K562 (cell line): ENCODE measurements at regions not wholly inside any gene's neighbourhood (a gene's known extent, or its start where the extent isn't known, plus 50 kb on each side); places are given as distances from the start of the nearest gene placed in this dataset.

Source experiments
- BCL6 ChIP-seq: fragments of 250-450 bp; sonication (Bioruptor Pico); IDR thresholded peaks from 2 replicates; pipeline ENCODE4 v1.4.0; 2020
- BMI1 ChIP-seq: fragments of 150-350 bp; IDR thresholded peaks from 2 replicates; pipeline ENCODE4 v1.6.1; 2014; ENCODE audit warnings: low read length
- CBFA2T3 ChIP-seq: fragments of 450-650 bp; IDR thresholded peaks from 2 replicates; pipeline ENCODE4 v1.6.1; 2017
- CHD4 ChIP-seq: fragments of 200-600 bp; sonication (generic); IDR thresholded peaks from 3 replicates; pipeline ENCODE4 v1.6.1; 2012; ENCODE audit warnings: low read depth, mild to moderate bottlenecking, mixed read lengths, low read length, inconsistent platforms; ENCODE audit not compliant: insufficient read depth, insufficient replicate concordance, poor library complexity, severe bottlenecking
- CREB1 ChIP-seq, 2 experiments: sonication (generic) in 1 of 2; formaldehyde crosslinking in 1 of 2; IDR thresholded peaks; 2 replicates each; pipeline versions ENCODE4 v1.6.1 to v1.8.0; 2012 to 2022; ENCODE audit warnings: inconsistent platforms in 1 of 2, mild to moderate bottlenecking in 1 of 2, missing genetic modification reagents in 1 of 2, moderate library complexity in 1 of 2
- CREB3 ChIP-seq: fragments of 450-650 bp; conservative IDR thresholded peaks from 2 replicates; pipeline ENCODE4 v1.6.1; 2016; ENCODE audit warnings: missing genetic modification characterization, low read depth, mild to moderate bottlenecking, missing compliant biosample characterization, moderate library complexity
- CREM ChIP-seq: IDR thresholded peaks from 2 replicates; pipeline ENCODE4 v1.6.1; 2014; ENCODE audit warnings: antibody characterized with exemption, low read depth
- ETV1 ChIP-seq: fragments of 450-650 bp; conservative IDR thresholded peaks from 2 replicates; pipeline ENCODE4 v1.6.1; 2016; ENCODE audit warnings: missing genetic modification characterization, control low read depth, low read depth, missing compliant biosample characterization
- FOXA3 ChIP-seq, 2 experiments: fragments of 450-650 bp in 1 of 2; sonication (generic) in 1 of 2; formaldehyde crosslinking; IDR thresholded peaks in 1 of 2; conservative IDR thresholded peaks in 1 of 2; 2 replicates each; pipeline versions ENCODE4 v1.4.0 to v1.8.0; 2020 to 2022; ENCODE audit warnings: mild to moderate bottlenecking in 2 of 2, missing genetic modification reagents in 1 of 2
- GTF2F1 ChIP-seq: IDR thresholded peaks from 2 replicates; pipeline ENCODE4 v1.6.1; 2011; ENCODE audit warnings: low read depth, low read length, improper control_type of control experiment
- HIVEP1 ChIP-seq: fragments of 250-450 bp; sonication (Bioruptor Pico); IDR thresholded peaks from 2 replicates; pipeline ENCODE4 v1.4.0; 2020; ENCODE audit warnings: mild to moderate bottlenecking
- HNRNPUL1 ChIP-seq: fragments of 200-400 bp; formaldehyde crosslinking; IDR thresholded peaks from 2 replicates; pipeline ENCODE4 v1.6.1; 2017; ENCODE audit warnings: low read length
- MXI1 ChIP-seq: IDR thresholded peaks from 2 replicates; pipeline ENCODE4 v1.6.1; 2011; ENCODE audit warnings: low read depth, mild to moderate bottlenecking, improper control_type of control experiment, low read length
- NEUROD1 ChIP-seq: fragments of 150-350 bp; IDR thresholded peaks from 2 replicates; pipeline ENCODE4 v1.6.1; 2014; ENCODE audit warnings: borderline replicate concordance, low read length, low read depth; ENCODE audit not compliant: partially characterized antibody
- PATZ1 ChIP-seq: fragments of 250-450 bp; sonication (Bioruptor Pico); IDR thresholded peaks from 2 replicates; pipeline ENCODE4 v1.5.0; 2020; ENCODE audit warnings: mild to moderate bottlenecking, borderline replicate concordance
- PCBP1 ChIP-seq: fragments of 200-400 bp; formaldehyde crosslinking; IDR thresholded peaks from 2 replicates; pipeline ENCODE4 v1.6.1; 2018; ENCODE audit warnings: mild to moderate bottlenecking, low read depth, low read length; ENCODE audit not compliant: poor library complexity, severe bottlenecking
- SREBF2 ChIP-seq: sonication (generic); formaldehyde crosslinking; IDR thresholded peaks from 2 replicates; pipeline ENCODE4 v1.4.0; 2020; ENCODE audit warnings: mild to moderate bottlenecking, missing genetic modification reagents
- TBL1XR1 ChIP-seq, 2 experiments: IDR thresholded peaks; 2 replicates each; pipeline ENCODE4 v1.6.1; 2012; ENCODE audit warnings: improper control_type of control experiment in 2 of 2, low read length in 2 of 2, mild to moderate bottlenecking in 1 of 2
- TFE3 ChIP-seq: fragments of 450-650 bp; formaldehyde crosslinking; IDR thresholded peaks from 2 replicates; pipeline ENCODE4 v1.4.0; 2020; ENCODE audit warnings: mild to moderate bottlenecking, mixed read lengths
- TRIM24 ChIP-seq, 2 experiments: fragments of 450-650 bp; IDR thresholded peaks; 2 replicates each; pipeline ENCODE4 v1.6.1; 2016
- XRCC5 ChIP-seq: fragments of 200-400 bp; formaldehyde crosslinking; IDR thresholded peaks from 2 replicates; pipeline ENCODE4 v1.6.1; 2017; ENCODE audit warnings: low read depth, mild to moderate bottlenecking, low read length
- TF ChIP-seq, protein P1 (sequence below): fragments of 250-450 bp; sonication (Bioruptor Pico); IDR thresholded peaks from 2 replicates; pipeline ENCODE4 v1.5.0; 2020; ENCODE audit warnings: mild to moderate bottlenecking

DNA sequence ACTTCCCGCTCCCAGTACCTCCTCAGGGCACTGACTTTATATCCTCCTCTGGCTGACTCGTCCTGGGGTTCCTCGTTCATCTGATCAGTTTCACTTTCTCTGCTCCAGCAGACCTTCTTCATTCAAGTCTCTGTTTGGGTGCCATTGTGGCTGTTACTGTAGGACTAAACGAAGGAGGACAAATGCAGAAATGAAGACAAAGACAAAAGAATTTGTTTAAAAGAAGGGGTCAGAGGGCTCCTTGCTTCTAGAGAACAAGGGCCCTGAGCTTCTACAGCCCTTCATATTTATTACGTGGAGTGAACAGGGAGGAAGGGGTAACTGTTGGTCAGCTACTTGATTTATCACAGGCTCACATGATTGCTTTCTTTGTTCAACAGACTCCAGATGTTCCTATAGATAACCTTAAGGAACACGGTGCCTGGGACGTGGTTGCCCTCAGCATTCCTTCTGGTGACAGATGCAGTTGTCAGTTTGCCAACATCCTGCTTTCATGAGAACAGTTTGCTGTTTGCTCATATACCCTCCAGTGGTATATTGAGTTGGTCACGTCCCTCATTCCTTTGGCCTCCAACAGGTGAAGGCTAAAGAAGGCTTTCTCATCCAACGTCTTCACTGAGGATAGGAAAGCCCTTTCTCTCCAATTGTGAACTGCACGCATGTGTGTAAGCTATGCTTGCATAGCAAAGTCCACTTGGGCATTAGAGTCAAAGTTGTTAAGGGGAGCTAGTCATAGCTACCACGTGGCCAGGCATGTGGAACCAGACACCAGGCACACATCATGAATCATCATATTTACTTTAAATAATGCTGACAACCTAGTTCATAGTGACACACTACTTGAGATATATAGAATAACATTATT lies 69.1 kb upstream of the BTN3A2 start (continued):
- TF ChIP-seq CHD4 (no peak), TBL1XR1 (IDR thresholded peaks at IDR 0.05; ENCODE audit: low read length in 2 of 2) (peak; percentile 67 to 93; a peak in 2 of 4 replicates), PCBP1 (no peak), NEUROD1 (peak; percentile 73), TFE3 (CRISPR knock-in tag) (peak; percentile 39), FOXA3 (CRISPR knock-in tag; conservative IDR thresholded peaks at IDR 0.05 in 1 of 2, IDR thresholded peaks at IDR 0.05 in 1 of 2) (peak; percentile 69 to 87), BMI1 (no peak), CBFA2T3 (peak; percentile 97), MXI1 (peak; percentile 59; the same call in 1 of the 2 replicates), HNRNPUL1 (no peak), CREB3 (tag) (peak; percentile 87), TRIM24 (IDR thresholded peaks at IDR 0.05) (peak; percentile 97 to 98), CREB1 (IDR thresholded peaks at IDR 0.05) (no peak), CREB1 (CRISPR knock-in tag; IDR thresholded peaks at IDR 0.05) (peak; percentile 53; the same call in 1 of the 2 replicates), BCL6 (no peak), SREBF2 (no peak), PATZ1 (CRISPR knock-in tag) (0 out of 2 replicates have a peak, but pooled peaks have one; percentile 11), ETV1 (tag) (peak; percentile 84), HIVEP1 (CRISPR knock-in tag) (no peak), CREM (peak; percentile 82), XRCC5 (0 out of 2 replicates have a peak, but pooled peaks have one; percentile 62), GTF2F1 (no peak)
- TF ChIP-seq, protein P1, sequence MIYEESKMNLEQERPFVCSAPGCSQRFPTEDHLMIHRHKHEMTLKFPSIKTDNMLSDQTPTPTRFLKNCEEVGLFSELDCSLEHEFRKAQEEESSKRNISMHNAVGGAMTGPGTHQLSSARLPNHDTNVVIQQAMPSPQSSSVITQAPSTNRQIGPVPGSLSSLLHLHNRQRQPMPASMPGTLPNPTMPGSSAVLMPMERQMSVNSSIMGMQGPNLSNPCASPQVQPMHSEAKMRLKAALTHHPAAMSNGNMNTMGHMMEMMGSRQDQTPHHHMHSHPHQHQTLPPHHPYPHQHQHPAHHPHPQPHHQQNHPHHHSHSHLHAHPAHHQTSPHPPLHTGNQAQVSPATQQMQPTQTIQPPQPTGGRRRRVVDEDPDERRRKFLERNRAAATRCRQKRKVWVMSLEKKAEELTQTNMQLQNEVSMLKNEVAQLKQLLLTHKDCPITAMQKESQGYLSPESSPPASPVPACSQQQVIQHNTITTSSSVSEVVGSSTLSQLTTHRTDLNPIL (CRISPR knock-in tag), result no peak
